GM12874 (cell line): ENCODE measurements at regions not wholly inside any gene's neighbourhood (a gene's known extent, or its start where the extent isn't known, plus 50 kb on each side); places are given as distances from the start of the nearest gene placed in this dataset.

Experiments
- CTCF ChIP-seq: IDR thresholded peaks from 2 replicates; pipeline ENCODE4 v1.5.1; 2011; ENCODE audit warnings: low read depth, mild to moderate bottlenecking, control low read depth, low read length, moderate library complexity; ENCODE audit not compliant: insufficient read depth

- TF ChIP-seq CTCF = no peak
Observed at GRCh38 chr5:88999853-89000252, 116.9 kb upstream of the MEF2C start.

DNA sequence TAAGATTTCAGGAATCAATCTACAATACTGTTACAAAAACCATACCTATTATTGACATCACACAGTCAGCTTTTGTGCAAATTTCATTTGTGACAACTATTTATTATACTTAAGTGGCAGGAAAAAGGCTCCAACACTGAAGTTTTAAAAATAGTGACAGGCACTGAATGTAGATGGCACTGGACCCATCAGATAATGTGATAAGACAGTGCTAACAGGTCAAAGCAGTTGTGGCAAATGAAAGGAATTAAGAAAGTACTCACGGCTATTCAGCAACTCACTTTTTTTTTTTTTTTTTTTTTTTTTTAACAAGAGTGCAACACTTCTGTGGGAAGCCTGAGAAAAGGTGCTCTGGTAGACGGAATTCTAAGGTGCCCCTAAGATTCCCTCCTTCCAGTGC, 115.0 kb upstream of the MEF2C start:
- no peak for TF ChIP-seq CTCF

- no peak for TF ChIP-seq CTCF
Observed at GRCh38 chr5:88984040-88984439, 101.1 kb upstream of the MEF2C start.

DNA sequence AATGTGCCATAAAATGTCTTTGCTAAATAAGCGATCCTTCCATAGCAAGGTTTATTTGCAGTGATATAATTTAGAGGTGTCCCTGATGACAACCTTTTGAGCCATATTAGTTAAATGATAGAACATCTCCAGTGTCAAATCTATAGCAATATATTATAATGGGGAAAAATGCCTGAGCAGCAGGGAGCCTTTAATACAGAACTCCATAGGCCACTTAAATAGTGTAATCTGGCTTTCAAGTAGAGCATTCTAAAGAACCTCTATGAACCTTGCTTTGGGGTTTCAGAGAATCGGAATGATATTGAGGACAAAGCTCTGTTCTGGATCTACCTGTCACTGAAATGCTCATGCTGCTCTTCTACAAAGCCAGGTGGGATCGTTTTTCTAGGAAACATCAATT, 96.7 kb upstream of the MEF2C start:
- TF ChIP-seq CTCF = no peak

- no peak for TF ChIP-seq CTCF
Observed at GRCh38 chr5:88979244-88979643, 96.3 kb upstream of the MEF2C start.

GRCh38 chr5:88976914-88977313, 93.9 kb upstream of the MEF2C start:
- TF ChIP-seq CTCF = no peak

- no peak for TF ChIP-seq CTCF
Observed at GRCh38 chr5:88967633-88968585, 84.9 kb upstream of the MEF2C start.
